ENCODE measurements at regions not wholly inside any gene's neighbourhood (a gene's known extent, or its start where the extent isn't known, plus 50 kb on each side); places are given as distances from the start of the nearest gene placed in this dataset.

DNA sequence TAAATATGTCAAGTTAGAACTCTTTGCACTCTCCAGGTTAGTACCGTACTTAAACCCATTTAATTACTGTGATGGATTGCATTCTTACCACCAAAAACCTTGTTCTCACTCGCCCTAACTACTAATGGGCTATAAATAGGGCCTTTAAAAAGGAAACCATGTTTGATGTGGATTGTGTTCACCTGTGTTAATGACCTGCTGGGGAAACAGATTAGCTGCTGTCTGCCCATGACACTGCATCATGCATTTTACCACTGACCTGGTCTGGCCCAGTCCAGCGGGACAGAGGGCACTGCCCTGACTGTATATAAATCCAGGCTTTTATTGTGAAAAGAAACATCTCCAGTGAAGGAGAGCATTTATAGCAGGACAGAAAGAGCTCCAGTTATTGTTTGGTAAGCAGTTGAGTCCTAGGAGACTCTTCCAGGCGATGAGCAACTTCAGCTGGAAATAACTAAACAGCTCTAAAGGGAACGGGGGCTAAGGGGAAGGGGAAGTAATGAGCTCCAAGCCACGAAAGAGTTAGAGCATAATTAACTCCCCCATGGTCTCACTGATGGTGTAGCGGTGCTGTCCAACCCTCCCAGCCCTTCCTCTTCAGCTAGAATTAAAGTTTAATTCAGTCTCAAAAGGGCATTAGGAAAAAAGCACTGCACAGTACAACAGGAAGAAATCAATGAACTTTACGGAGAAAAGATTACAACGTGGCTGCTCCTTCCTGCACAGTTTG is 303.1 kb downstream of the ENC1 start:
- DNase-seq (ENCODE audit: insufficient read length, low spot score, missing footprints): no peak
- Histone ChIP-seq H2AFZ (ENCODE audit: low read length) (no peak overlapping the region), H3K79me2 (ENCODE audit: insufficient read depth, low read length) (no peaks in the 10 kb centered on the region), H4K20me1 (ENCODE audit: insufficient read depth, low read length) (no peaks in the 10 kb centered on the region), H3K27ac (ENCODE audit: low read depth, low read length) (no peak overlapping the region), H3K27me3 (ENCODE audit: insufficient read depth, low read length) (no peaks in the 10 kb centered on the region), H3K4me3 (ENCODE audit: insufficient read depth, low read length) (no peak overlapping the region), H3K36me3 (ENCODE audit: insufficient read depth, low read length) (no peaks in the 10 kb centered on the region), H3K4me2 (ENCODE audit: insufficient read depth, low read length) (no peak overlapping the region), H3K4me1 (ENCODE audit: insufficient read depth, low read length) (no peaks in the 10 kb centered on the region), H3K9me3 (ENCODE audit: low read depth, low read length) (no peaks in the 10 kb centered on the region)
- no peak for TF ChIP-seq CTCF (IDR thresholded peaks at IDR 0.05; ENCODE audit: extremely low read depth, low read depth, low read length)

GRCh38 chr5:74336297-74336696 is 304.2 kb downstream of the ENC1 start:
- Histone ChIP-seq H3K4me3 (ENCODE audit: insufficient read depth, low read length) (no peak overlapping the region), H3K9me3 (ENCODE audit: low read depth, low read length) (no peaks in the 10 kb centered on the region), H3K27me3 (ENCODE audit: insufficient read depth, low read length) (no peaks in the 10 kb centered on the region), H3K79me2 (ENCODE audit: insufficient read depth, low read length) (no peaks in the 10 kb centered on the region), H2AFZ (ENCODE audit: low read length) (no peak overlapping the region), H4K20me1 (ENCODE audit: insufficient read depth, low read length) (no peaks in the 10 kb centered on the region), H3K27ac (ENCODE audit: low read depth, low read length) (no peak overlapping the region), H3K4me1 (ENCODE audit: insufficient read depth, low read length) (no peaks in the 10 kb centered on the region), H3K4me2 (ENCODE audit: insufficient read depth, low read length) (no peak overlapping the region), H3K36me3 (ENCODE audit: insufficient read depth, low read length) (no peaks in the 10 kb centered on the region)
- DNase-seq (ENCODE audit: insufficient read length, low spot score, missing footprints): no peak
- TF ChIP-seq CTCF (IDR thresholded peaks at IDR 0.05; ENCODE audit: extremely low read depth, low read depth, low read length): peak; percentile 31

- Histone ChIP-seq H3K4me2 (ENCODE audit: insufficient read depth, low read length) (no peak overlapping the region), H3K9me3 (ENCODE audit: low read depth, low read length) (no peaks in the 10 kb centered on the region), H3K4me3 (ENCODE audit: insufficient read depth, low read length) (no peak overlapping the region), H3K4me1 (ENCODE audit: insufficient read depth, low read length) (no peaks in the 10 kb centered on the region), H3K27me3 (ENCODE audit: insufficient read depth, low read length) (no peaks in the 10 kb centered on the region), H3K36me3 (ENCODE audit: insufficient read depth, low read length) (no peaks in the 10 kb centered on the region), H3K79me2 (ENCODE audit: insufficient read depth, low read length) (no peaks in the 10 kb centered on the region), H2AFZ (ENCODE audit: low read length) (no peak overlapping the region), H3K27ac (ENCODE audit: low read depth, low read length) (no peak overlapping the region), H4K20me1 (ENCODE audit: insufficient read depth, low read length) (no peaks in the 10 kb centered on the region)
- no peak for TF ChIP-seq CTCF (IDR thresholded peaks at IDR 0.05; ENCODE audit: extremely low read depth, low read depth, low read length)
- no peak for DNase-seq (ENCODE audit: insufficient read length, low spot score, missing footprints)
These were observed 305.7 kb downstream of the ENC1 start for GRCh38 chr5:74334762-74335384.

DNA sequence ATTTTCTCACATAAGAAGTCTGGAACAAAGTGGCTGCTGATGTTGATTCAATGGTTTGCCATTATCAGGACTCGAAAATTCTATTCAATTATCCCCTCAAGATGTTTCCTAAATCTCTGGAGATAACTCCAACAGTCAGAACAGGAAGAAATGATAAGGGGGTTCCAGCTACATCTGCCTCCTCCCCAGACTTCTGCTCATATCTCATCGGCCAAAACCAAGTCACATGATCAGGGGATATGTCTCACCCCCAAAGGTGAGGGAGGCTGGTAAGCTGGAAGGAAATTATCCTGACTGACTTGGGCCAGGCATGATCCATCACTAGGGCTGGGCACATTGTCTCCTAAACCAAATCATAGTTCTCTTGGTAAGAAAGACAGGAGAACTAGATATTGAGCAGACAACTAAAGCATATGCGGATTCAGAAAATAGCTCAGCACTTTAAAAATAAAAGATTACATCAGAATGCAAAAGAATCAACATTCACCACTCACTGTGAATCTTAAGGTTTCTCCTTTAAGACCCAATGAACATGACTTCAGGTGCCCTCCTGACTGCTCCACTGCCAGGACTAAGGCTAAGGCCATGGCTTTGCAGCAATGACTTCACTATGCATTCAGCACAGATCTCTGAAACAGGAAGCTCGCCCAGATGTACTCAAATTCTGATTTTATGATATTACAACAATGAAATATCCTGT is 306.3 kb downstream of the ENC1 start:
- no peak for DNase-seq (ENCODE audit: insufficient read length, low spot score, missing footprints)
- TF ChIP-seq CTCF (IDR thresholded peaks at IDR 0.05; ENCODE audit: extremely low read depth, low read depth, low read length): no peak
- Histone ChIP-seq H3K27ac (ENCODE audit: low read depth, low read length) (no peak overlapping the region), H3K4me3 (ENCODE audit: insufficient read depth, low read length) (no peak overlapping the region), H3K9me3 (ENCODE audit: low read depth, low read length) (no peaks in the 10 kb centered on the region), H4K20me1 (ENCODE audit: insufficient read depth, low read length) (no peaks in the 10 kb centered on the region), H3K4me1 (ENCODE audit: insufficient read depth, low read length) (no peaks in the 10 kb centered on the region), H2AFZ (ENCODE audit: low read length) (no peak overlapping the region), H3K4me2 (ENCODE audit: insufficient read depth, low read length) (no peak overlapping the region), H3K27me3 (ENCODE audit: insufficient read depth, low read length) (no peaks in the 10 kb centered on the region), H3K79me2 (ENCODE audit: insufficient read depth, low read length) (no peaks in the 10 kb centered on the region), H3K36me3 (ENCODE audit: insufficient read depth, low read length) (no peaks in the 10 kb centered on the region)
